HG02678 (cell line): ENCODE measurements at regions not wholly inside any gene's neighbourhood (a gene's known extent, or its start where the extent isn't known, plus 50 kb on each side); places are given as distances from the start of the nearest gene placed in this dataset.

ENCODE experiments used
- ATAC-seq: cut with Tn5 transposase; IDR thresholded peaks from one replicate; pipeline ENCODE4 v1.9.1; 2021; ENCODE audit warnings: mild to moderate bottlenecking, moderate library complexity; ENCODE audit not compliant: unreplicated experiment

GRCh38 chr3:111244760-111245159, 173.1 kb downstream of the NECTIN3 start:
- ATAC-seq: no peak

GRCh38 chr3:111246967-111247760, 175.5 kb downstream of the NECTIN3 start:
- no peak for ATAC-seq

- ATAC-seq: no peak
Measured at GRCh38 chr3:111248406-111248805, 176.8 kb downstream of the NECTIN3 start.

GRCh38 chr3:111249421-111249820, 177.8 kb downstream of the NECTIN3 start:
- no peak for ATAC-seq

GRCh38 chr3:111252779-111253178, 181.2 kb downstream of the NECTIN3 start:
- peak; percentile 48 for ATAC-seq

- no peak for ATAC-seq
Measured at GRCh38 chr3:111253733-111254132, 182.1 kb downstream of the NECTIN3 start.

- peak; percentile 74 for ATAC-seq
Measured at GRCh38 chr3:111260878-111261277, 189.3 kb downstream of the NECTIN3 start.

GRCh38 chr3:111269777-111270176, 198.2 kb downstream of the NECTIN3 start:
- no peak for ATAC-seq

GRCh38 chr3:111277226-111277625, 205.6 kb downstream of the NECTIN3 start:
- ATAC-seq: no peak

GRCh38 chr3:111278959-111279358, 207.3 kb downstream of the NECTIN3 start:
- no peak for ATAC-seq

- no peak for ATAC-seq
Measured at GRCh38 chr3:111282024-111282423, 210.4 kb downstream of the NECTIN3 start.

GRCh38 chr3:111283165-111283564, 211.5 kb downstream of the NECTIN3 start:
- ATAC-seq: no peak

- ATAC-seq: no peak
Measured at GRCh38 chr3:111284503-111285183, 213.0 kb downstream of the NECTIN3 start.

GRCh38 chr3:111285184-111285538, 213.5 kb downstream of the NECTIN3 start:
- no peak for ATAC-seq

GRCh38 chr3:111285694-111286093, 214.1 kb downstream of the NECTIN3 start:
- no peak for ATAC-seq

- ATAC-seq: no peak
Measured at GRCh38 chr3:111286746-111287145, 215.1 kb downstream of the NECTIN3 start.

- no peak for ATAC-seq
Measured at GRCh38 chr3:111292117-111292516, 220.5 kb downstream of the NECTIN3 start.

GRCh38 chr3:111299192-111299615, 227.6 kb downstream of the NECTIN3 start:
- ATAC-seq: no peak

- no peak for ATAC-seq
Measured at GRCh38 chr3:111301238-111301798, 229.7 kb downstream of the NECTIN3 start.

GRCh38 chr3:111302063-111302462, 230.4 kb downstream of the NECTIN3 start:
- ATAC-seq: no peak

GRCh38 chr3:111303760-111304159, 232.1 kb downstream of the NECTIN3 start:
- ATAC-seq: no peak

- no peak for ATAC-seq
Measured at GRCh38 chr3:111307676-111308075, 234.3 kb upstream of the CD96 start.
